ENCODE measurements at regions not wholly inside any gene's neighbourhood (a gene's known extent, or its start where the extent isn't known, plus 50 kb on each side); places are given as distances from the start of the nearest gene placed in this dataset.
"Not testable (repeated sequence)": the region's sequence is repeated elsewhere in the genome, so short reads cannot be mapped to it uniquely, and the experiment has no call there.

DNA sequence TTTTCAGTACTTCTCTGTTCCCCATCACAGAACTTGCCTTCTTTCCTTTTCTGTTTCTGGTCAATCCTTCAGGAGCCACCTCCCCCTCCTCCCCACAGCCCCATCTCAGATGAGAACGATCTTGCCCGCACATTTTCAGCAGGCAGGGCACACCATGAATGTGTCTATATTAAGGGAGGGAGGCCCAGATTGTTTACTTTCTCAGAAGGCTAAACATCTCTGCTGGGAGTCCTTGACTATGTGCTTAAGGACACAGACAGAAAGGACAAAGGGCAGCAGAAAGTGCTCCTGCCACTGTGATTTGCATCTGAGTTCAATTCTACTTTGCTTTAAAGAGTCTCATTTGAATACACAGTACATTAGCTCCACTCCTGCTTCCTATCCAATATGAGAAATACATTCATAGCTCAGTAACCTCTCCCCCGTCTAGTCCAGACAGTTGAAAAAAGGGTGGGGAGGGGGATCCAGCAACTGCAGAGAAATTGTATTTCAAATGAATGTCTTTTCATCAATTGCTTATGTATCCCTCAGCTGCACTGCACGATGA is 175.0 kb upstream of the PARD3B start:
- no peak for DNase-seq

DNA sequence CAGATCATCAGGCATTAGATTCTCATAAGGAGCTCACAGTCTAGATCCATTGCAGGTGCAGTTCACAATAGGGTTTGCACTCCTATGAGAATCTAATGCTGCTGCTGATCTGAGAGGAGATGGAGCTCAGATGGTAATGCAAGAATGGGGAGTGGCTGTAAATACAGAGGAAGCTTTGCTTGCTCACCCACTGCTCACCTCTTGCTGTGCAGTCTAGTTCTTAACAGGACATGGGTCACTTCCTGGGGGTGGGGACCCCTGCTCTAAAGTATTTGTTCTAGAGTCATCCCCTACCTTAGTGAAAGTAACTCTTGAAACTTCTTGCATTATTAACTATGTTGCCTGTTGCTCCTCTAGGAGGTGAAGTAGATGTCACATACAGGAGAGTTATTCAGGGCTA is 171.3 kb upstream of the PARD3B start:
- no peak for DNase-seq

DNA sequence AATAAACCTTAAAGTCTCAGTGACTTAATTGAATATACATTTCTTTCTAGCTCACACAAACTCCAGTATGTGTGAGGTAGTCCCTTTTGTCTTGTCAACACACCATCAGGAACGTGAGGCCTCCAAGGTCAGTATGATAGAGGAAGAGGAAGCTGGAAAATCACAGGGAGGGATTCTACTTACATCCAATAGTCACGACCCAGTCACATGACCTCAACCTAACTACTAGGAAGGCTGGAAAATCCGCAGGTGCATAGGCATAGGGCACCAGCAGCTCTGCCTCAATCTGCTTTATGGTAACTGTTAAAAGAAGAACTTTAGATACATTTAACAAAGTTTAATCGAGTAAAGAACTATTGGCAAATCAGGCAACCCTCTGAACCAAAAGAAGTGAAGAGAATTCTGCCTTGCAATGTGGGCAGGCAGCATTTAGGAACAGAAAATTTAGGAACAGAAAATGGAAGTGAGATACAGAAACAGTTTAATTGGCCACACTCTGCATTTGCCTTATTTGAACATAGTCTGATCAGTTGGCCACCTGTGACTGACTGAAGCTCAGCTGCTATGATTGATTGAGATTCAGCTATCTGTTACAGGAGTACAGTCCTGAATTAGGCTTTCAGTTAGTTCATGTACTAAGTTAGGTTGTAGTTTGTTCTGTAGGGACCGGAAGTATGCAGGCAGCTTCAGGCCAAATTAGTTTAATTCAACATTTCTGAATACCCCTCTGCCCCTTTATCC is 165.0 kb upstream of the PARD3B start:
- DNase-seq: no peak

DNA sequence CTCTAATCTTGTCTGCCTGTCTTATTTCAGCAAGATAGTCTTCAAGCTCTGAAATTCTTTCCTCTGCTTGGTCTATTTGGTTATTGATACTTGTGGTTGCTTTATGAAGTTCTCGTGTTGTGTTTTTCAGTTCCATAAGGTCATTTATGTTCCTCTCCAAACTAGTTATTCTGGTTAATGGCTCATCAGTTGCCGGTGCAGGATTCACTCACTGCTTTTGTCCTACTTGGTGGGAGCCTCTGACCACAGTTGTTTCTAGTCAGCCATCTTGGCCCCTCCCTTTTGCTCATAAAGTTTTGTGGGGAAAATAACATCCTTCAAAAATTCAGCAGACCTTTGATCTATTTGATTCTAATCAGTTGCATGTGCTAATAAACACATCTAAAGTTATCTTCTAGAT is 158.6 kb upstream of the PARD3B start:
- DNase-seq: no peak

DNA sequence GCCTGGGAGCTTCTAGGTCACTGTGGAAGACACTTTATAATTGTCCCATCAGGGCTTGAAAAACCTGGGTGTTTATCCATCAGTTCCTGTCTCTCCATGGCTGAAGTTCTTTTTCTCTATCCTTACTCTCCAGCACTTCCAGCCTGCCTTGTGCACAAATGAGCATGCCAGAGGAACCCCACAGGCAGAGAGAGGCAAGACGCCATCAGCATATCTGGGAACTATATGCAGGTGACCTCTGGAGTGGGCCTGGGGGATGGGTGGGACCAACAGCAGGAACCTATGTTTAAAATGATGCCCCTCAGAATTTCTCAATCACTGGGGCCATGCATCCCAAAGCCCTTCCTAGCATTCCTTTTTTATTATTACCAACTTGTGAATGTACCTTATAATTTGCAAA is 156.2 kb upstream of the PARD3B start:
- no peak for DNase-seq

DNA sequence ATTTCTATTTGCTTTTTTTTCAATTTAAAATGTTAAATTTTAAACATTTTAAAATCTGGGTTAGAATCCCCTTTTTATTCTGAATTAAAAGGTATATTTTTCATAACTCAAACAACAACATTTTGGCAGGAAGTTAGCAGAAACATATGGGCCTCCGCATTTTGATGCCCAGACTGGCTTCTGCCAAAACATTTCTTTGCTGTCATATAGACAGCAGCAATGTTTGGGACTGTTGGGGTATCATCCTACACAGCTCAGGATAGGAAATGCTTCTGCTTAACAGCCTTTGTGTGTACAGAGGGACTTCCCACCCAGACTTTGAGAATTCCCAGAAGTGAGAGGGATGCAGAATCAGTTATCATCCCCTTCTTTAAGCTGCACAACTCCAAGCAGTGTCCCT is 155.4 kb upstream of the PARD3B start:
- no peak for DNase-seq

DNA sequence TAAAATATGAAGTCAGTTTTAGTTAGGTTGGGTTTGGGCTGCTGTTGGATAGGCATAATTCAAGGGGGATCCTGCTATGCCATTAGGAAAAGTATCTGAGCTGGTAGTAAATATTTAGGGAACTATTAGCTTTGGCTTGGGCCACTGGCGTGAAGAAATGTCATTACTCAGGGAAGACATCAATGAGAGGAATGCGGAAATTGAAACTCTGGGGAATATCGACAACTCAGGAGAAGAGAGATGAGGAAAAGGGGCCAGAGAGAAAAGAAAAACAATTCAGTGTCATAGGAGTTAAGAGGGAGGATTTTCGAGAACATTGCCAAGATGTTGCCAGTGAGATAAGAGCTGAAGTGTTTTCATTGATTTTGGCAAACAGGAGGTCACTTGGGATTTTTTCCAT is 149.7 kb upstream of the PARD3B start:
- DNase-seq: no peak

DNA sequence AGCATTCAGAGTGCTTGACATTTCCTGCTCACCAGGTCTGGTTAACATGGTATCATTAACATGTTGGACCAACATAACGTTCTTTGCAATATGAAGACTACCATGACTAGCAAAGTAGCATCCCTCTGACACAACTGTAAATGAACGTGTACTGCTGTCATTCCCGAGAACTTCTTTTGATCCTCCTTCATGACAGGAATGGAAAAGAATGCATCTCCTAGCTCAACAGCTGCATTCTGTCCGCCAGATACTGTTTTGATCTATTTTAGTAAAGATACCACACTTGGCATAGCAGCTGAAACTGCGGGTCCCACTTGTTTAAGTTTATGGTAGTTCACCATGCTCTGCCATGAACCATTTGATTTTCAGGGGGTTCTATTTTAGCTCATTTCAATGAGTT is 144.2 kb upstream of the PARD3B start:
- DNase-seq: no peak

DNA sequence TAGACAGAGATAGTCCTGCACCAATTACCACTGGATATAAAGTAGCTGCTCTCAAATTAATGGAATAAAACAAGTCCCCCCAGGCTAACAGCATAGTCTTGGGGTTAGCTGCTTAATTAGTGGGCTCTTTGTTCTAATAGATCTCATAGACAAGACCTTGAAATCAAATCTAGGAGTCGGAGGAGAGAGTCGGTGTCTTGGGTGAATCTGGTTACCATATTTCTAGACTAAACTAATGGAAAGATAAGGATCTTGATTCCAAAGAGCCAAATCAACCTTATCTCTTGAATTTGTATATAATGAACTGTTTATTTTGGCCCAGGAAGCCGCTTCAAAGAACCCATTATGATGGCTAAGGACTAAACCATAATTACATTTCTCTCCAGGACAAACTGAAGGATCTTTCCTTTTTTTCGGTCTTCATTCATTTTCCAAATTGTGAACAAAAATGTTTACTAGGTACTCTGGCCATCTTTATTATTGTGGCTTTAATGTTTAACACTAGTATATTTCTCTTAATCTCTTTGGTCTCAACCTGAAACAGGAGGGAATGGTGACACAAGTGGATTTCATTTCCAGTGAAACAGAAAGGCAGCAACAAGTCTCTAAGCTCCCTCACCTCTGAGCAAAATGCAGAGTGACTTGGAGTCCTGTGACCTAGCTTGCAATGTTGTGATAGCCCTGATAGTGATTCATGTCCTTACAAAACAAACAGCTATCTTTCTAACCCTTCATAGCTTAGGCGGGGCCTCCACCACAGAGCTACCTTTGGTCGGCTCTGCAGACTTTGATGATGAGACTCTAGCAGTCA is 137.9 kb upstream of the PARD3B start:
- no peak for DNase-seq

DNA sequence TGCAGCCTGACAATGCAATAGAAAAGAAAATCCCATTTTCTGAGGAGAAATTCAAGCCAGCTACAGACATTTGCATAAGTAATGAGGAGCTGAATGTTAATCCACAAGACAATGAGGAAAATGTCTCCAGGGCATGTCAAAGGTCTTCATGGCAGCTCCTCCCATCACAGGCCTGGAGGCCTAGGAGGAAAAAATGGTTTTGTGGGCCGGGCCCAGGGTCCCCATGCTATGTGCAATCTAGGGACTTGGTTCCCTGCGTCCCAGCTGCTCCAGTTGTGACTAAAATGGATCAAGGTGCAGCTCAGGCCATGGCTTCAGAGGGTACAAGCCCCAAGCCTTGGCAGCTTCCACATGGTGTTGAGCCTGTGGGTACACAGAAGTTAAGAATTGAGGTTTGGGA is 132.5 kb upstream of the PARD3B start:
- not testable (repeated sequence) for DNase-seq

DNA sequence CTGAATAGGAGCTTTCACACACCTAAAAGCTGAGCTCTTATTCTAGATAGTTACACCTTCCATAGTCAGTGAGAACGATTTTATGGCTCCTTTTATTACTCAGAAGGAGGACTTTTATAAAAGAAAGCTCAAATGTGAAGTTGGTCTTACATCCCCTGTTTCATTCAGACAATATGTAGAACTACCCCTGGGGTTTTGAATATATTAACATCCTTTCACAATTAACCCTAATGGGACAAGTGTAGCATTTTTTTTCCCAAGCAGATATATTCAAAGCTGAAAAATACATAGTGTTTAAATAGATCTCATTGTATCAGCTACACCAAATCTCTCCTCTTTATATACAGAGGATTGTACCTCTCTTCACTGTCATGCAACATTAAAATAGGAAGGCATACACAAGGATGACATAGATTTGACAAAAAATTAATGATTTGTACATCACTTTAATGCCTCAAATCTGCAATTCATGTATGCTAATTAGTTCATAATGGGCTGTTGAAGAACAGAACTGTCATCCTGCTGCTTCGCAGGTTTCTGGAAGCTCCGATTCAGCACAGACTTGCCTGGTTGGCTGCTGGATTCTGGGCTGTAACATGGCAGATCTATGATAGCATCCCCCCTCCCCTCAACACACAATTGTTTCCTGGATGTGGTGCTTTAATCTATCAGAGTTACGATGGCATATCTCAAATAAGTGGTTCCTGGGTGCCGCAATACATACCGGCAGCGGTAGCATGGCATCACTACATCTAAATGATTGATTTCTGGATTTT is 129.7 kb upstream of the PARD3B start:
- no peak for DNase-seq

DNA sequence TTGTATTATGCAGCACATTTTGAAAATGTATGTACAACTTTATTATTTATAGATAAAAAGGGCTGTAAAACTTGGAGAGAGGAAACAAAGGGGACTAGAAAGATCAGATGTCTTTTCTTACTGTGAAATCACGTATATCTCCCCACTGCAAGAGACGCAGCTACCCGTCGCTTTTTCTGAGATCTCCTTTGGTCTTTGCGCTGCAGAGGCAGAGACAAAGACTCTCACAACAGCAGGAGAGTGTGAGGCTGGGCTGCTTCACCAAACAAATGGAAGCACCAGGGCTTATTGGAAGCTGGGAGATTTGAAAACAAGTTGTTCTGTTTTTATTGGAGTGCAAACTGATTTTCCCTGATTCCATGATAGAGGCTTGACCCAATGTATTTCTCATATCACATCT is 129.0 kb upstream of the PARD3B start:
- no peak for DNase-seq

DNA sequence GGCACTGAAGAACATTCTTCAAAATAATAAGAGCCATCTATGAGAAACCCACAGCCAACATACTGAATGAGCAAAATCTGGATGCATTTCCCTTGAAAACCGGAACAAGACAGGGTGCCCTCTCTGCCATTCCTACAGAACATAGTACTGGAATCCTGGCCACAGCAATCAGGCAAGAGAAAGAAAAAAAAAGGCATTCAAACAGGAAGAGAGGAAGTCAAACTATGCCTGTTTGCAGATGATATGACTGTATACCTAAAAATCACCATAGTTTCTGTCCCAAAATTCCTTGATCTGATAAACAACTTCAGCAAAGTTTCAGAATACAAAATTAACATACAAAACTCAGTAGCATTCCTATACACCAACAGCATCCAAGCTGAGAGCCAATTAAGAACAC is 119.5 kb upstream of the PARD3B start:
- no peak for DNase-seq

DNA sequence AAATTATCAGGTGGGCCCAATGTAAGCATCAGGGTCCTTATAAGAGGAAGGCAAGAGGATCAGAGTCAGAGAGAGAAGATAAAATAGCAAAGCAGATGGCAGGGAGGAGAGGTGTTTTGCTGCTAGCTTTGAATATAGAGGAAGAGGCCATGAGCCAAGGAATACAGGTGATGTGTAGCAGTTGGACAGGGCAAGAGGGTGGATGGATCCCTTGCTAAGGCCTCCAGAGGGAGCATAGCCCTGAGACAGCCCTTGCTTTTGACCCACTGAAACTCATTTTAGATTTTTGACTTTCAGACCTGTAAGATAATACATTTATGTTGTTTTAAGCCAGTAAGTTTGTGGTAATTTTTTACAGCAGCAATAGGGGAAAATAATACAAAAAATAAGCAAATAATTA is 116.6 kb upstream of the PARD3B start:
- no peak for DNase-seq

DNA sequence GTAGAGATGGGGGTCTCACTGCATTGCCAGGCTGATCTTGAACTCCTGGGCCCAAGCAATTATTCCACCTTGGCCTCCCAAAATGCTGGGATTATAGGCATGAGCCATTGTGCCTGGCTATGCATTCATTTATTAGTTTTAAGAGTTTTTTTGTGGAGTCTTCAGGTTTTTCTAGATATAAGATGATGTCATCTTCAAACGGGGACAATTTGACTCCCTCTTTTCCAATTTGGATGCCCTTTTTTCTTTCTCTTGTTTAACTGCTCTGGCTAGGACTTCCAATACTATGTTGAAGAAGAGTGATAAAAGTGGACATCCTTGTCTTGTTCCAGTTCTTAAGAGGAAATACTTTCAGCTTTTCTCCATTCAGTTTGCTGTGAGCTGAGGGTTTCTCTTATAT is 113.7 kb upstream of the PARD3B start:
- DNase-seq: no peak

DNA sequence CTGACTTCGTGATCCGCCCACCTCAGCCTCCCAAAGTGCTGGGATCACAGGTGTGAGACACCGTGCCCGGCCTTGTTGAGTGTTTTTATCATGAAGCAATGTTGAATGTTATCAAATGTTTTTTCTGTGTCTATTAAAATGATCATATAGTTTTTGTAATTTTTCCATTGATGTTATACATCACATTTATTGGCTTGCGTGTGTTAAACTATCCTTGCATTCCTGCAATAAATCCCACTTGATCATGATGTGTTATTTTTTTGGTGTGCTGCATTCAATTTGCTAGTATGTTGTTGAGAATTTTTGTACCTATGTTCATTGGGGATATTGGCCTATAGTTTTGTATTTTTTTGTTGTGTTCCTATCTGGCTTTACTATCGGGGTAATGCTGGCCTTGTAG is 113.1 kb upstream of the PARD3B start:
- DNase-seq: no peak

DNA sequence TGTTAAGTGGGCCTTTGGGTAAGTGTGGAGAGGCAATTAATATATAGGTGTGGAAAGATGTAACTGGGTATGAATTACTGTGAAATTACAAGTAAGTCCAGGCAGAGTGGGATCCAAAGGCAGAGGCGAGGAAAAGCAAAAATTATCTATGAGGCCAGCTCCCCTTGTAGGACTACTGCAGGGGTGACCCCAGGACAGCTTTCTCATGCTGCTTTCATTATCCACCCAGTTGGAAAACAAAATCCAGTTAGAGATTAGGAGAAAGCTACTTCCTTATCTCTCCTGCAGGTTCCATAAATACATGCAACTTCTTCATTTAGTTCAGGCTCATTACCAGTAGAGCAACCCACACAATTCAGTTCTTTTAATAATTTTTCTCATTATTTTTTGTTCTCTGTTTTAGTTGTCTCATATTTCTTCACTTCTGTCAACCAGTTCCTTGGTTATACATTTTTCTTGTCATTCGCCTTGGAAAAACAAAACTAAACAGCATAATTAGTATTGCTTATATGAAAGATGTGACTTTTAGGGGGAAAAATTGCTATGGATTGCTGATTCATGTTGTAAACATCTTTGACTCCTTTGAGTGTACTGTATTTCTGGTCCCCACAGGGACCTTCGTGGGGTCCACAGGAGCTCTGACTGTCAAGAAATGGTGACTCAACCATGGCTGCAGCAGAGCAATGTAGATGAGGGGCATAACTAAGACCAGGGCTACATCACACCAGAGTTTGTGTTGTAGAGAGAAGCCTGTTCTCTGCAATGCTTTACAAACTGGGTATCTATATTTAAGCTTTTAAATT is 110.4 kb upstream of the PARD3B start:
- DNase-seq: no peak

DNA sequence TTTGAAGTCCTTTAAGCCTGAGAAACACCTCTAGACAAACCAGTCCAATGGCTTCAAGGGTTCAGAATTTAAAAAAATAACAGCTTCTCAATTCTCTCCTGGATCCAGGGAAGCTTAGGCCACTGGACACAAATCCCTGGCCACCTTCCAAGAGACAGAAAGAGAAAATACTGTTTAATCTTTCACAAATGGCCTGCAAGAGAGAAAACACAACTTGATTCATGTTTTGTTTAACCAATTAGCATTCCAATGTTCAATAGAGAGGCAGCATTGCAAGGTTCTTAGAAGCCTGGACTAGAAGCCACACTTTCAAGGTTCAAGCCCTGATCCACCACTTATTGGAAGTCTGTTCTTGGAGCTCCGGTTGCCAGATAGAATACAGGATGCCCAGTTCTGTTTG is 109.0 kb upstream of the PARD3B start:
- DNase-seq: no peak

DNA sequence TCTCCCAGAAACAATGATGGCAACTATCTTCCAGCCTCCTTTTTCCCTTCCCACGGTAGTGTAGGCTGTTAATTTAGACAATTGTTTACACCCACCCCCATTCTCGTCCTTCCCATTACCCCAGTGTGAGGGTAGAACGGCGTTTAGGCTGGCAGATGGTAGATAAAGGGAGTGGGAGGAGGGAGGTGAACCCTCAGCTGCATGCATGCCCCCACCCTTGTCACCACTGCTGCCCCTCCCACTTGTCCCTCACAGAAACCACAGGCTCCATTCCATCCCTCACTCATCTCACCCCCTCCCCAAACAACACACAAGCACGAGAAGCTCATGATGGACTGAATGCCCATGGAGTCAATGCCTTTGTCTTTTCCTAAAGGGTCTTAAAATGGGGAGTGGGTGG is 107.9 kb upstream of the PARD3B start:
- no peak for DNase-seq

DNA sequence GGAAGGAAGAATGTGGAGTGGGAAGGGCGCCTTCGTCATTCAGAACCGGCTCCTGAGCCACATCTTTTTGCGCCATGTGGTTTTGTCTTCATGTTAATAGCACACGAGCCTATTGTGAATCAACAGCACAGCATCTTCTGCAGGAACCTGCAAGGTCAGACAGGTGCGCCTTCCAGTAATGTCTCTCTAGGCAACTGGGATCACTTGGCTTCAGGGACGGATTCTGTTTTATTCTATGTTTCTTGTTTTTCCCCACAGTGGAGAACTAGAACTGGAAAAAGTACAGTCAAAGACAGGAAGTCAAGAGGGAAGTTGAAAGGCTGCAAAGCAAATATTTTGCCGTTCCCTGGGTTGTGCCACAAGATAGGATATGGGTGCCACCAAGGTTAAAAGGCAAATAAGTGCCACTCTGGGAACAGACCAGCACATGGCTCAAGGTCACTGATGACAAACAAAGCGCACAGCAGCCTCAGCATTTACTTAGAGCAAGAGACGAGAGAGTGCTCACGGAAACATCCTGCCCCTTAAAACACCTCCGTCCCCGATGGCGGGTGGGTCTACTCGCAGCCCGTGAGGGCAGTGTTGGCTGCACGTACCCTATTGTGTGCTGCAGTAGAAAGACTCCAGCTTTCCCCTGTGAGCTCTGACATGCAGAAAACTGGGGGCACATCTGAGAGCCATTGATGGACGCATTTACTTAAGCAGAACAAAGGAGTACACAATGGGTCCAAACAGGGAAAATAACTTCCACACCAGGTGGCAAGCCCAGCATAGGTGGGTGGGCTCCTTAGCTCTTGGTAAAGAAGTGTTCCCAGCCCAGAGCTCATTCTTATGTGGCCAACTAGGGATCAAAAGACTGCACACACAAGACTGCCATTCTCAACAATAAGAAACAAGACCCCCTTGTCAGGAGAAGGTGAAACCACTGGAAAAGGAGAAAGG is 107.2 kb upstream of the PARD3B start:
- no peak for DNase-seq

DNA sequence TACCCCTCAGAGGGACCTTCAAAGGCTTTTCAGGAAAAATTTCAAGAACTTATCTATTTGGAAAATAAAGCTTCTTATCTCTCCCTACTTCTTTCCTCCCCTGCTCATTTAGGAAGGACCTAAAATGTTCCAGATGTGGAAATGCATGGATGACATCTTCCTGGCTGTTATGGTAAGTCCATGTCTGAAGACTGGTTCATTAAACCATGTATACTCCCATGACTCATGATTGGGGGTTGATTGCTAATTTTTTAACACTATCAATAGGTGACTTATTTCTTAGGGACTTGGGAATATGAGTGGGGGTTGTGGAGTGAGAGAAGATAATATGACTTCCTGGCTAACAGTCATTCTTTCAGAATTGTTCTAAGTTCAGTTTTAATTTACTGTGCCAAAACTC is 104.0 kb upstream of the PARD3B start:
- no peak for DNase-seq

DNA sequence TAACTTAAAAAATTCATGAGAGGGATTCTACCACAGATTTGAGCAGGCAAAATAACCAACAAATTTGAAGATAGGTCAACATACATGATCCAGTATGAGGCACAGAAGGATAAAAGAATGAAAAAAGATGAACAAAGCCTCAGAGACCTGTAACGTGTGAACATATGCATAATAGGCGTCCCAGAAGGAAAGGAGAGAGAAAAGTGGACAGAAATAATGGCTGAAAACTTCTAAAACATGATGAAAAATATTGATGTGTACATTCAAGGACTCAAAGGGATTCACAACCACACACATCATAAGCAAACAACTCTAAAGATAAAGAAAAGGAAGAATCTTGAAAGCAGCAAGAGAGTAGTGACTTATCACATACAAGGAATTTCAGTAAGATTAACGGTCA is 100.1 kb upstream of the PARD3B start:
- DNase-seq: no peak

All from femur (tissue), 1 donor.